Esophagus mucosa (tissue), 1 donor: ENCODE measurements at regions not wholly inside any gene's neighbourhood (a gene's known extent, or its start where the extent isn't known, plus 50 kb on each side); places are given as distances from the start of the nearest gene placed in this dataset.
"Not testable (repeated sequence)": the region's sequence is repeated elsewhere in the genome, so short reads cannot be mapped to it uniquely, and the experiment has no call there.

ENCODE experiments used
- ATAC-seq: fragments of 200-7000 bp; cut with Tn5 transposase; one replicate; pipeline ENCODE4 v1.9.1; 2020
- donor health status: DM: yes; HTN: yes; CAD: no.

DNA sequence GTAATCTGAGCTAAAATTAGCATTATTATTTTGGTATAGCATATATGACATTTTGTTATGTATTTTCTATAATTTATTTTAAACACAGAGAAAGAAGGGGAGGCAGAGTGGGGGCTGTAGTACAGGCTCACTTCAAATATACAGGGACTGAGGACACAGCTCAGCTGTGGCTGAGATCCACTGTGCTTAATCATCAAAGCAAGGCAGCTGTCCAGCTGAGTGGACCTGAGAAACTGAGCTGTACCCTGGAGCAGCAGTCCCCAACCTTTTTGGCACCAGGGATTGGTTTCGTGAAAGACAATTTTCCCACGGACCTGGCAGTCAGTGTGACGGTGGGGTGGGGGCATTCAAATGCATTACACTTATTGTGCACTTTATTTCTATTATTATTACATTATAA lies 687.2 kb downstream of the RNF144A start:
- no peak for ATAC-seq

DNA sequence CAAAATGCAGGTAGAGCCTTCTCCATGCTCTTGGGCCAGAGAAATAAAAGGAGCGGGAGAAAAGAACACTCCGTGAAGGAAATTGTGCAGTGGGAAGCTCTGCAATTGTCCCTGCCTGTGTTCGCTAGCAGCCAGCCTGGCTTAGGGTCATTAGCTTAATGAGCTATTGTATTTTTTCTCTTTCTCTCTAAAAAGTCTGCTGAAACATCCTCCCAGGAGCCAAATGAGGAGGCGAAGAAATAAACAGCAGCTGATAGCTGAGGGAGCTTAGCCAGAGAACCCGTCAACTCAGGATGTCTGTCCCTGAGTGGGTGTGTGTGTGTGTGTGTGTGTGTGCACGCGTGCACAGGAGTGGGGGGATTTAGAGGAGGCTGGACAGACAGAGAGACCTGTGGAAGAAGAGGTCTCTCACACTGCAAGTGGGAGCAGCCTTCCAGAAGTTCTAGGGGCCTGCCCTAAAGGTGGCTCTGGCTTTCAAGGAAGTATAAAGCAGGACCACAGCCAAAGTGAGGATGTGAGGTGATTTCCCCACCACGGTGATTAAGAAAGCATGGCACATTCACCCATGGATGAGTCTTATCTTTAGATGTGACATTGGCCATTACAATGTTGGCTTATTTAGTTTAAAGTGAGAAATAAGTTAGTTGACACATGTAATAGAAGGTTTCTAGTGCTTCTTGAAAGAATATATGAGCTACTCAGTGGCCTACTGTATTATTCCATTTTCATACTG lies 690.4 kb downstream of the RNF144A start:
- ATAC-seq, result no peak

- no peak for ATAC-seq
Measured at GRCh38 chr2:7609556-7609955, 692.3 kb downstream of the RNF144A start.

DNA sequence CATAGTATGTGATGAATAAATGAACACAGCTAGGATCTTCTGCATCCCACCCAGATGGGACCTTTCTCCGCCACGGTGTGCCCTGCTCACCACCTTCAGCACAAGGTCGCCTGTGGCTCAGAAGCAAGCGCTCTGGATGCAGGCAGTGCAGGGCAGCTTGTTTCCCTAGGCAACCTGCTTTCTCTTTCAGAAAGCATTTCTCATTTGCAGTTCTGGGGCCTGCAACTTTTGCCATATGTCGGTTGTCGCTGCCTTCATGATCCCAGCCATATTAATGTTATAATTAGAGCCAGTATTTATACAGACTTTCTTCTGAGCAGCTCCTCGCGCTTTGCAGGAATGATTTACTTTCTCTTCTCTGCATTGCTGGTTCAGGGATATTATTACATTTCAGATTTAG lies 692.8 kb downstream of the RNF144A start:
- no peak for ATAC-seq

DNA sequence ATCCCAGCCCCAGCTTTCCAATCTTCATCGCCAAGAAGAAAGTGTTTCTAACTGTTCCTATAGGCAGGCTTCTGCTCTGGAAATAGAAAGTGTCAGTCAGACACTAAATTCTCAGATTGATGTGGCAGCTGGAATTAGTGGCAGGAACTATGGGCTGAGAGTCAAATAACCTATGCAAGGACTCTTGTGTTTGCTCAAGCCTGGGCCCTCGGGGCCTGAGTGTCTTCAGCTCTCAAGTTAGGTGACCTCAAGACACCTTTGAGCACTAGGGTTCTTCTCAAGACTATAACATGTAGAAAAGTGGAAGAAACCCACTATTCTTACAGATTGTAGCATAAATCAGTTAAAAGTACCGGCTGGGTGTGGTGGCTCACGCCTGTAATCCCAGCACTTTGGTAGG lies 694.5 kb downstream of the RNF144A start:
- ATAC-seq, result no peak

- no peak for ATAC-seq
Measured at GRCh38 chr2:7612969-7613368, 695.8 kb downstream of the RNF144A start.

- no peak for ATAC-seq
Measured at GRCh38 chr2:7613831-7614230, 696.6 kb downstream of the RNF144A start.

- ATAC-seq, result no peak
Measured at GRCh38 chr2:7618031-7618430, 700.8 kb downstream of the RNF144A start.

- ATAC-seq, result no peak
Measured at GRCh38 chr2:7619203-7619970, 702.2 kb downstream of the RNF144A start.

DNA sequence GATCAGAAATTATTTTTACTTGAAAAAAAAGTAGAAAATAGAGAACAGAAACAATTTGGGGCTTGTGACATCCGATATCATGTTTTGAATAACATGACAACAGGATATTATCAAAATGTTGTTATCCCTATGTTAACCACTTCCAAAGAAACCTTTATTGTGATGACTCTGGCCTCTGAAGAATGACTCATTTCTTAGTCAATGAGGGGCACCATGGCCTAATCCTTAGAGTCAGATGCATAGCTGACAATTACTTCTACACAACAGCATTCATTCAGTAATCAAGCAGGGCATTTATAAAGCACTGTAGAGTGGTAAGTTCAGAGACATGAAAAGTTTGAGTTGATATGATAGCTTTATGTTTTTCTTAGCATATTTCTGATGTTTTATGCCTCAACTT lies 703.0 kb downstream of the RNF144A start:
- no peak for ATAC-seq

DNA sequence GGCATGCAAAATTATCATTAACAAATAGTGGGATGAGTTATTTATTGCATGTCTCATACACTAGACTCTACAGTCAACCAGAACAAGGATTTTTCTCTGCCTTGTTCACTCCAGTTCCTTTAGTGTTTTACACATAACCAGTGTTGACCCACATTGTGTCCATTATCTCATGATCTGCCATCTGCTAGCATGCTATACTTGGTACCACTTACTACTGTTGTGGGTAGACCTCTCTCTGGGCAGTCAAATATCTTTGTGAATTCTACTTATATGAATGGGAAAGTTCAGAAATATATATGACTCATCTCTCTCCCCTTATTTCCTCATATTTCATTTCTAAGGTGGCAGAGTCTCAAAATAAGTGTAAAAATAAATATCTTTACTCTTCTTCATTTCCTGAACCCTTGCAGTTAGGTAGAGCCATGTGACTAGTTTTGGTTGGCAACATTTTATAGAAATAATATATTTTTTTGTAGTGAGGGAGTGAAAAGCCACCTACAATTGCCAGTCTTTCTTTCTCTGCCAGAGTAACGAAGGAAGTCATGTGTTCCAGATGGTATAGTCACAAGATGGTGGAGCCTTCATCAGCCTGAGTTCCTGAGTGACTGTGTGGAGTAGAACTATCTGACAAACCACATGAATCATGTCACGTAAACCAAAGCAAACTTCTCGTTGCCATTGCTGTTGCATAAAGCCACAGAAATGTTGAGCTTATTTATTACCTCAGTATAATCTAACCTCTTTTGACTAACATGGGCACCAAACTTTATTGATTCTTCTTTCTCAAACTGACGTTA lies 704.0 kb downstream of the RNF144A start:
- no peak for ATAC-seq

GRCh38 chr2:7625392-7626138 lies 708.4 kb downstream of the RNF144A start:
- ATAC-seq, result no peak

- no peak for ATAC-seq
Measured at GRCh38 chr2:7626139-7626537, 708.9 kb downstream of the RNF144A start.

DNA sequence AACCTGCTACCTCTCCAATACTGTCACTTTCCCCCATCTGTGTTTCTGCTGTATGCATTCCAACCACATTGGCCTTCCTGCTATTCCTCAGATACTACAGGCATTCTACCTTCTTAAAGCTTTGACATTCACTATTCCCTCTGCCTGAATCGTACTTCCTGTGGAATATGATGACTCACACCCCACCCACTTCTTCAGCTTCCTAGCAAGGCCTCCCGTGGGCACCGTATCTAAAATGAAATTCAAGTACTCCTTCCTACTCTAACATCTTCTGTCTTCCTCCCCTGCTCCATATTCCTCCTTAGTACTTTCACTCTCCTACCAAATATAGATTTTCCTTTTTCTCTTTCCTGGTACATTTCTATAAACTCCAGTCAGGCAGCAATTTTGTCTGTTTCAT lies 710.4 kb downstream of the RNF144A start:
- ATAC-seq, result no peak

DNA sequence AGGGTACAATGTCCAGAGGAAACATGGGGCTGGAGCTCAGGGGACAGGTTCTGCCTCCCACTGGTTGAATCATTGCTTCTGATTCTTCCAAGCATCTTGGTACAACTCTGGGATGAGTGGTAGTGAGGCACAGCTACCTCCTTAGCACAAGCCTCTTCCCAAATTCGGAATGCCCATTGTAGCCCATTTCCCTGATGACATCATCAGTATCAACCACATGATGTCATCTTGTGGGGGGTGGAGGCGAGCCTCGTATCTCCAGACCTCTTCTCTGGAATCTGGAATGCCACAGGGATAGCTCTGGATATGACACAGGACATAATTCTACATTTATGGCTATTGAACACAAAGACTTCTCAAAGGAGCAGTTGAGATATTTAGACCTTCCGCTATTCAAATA lies 715.2 kb downstream of the RNF144A start:
- no peak for ATAC-seq

GRCh38 chr2:7633566-7634153 lies 716.4 kb downstream of the RNF144A start:
- ATAC-seq, result no peak

DNA sequence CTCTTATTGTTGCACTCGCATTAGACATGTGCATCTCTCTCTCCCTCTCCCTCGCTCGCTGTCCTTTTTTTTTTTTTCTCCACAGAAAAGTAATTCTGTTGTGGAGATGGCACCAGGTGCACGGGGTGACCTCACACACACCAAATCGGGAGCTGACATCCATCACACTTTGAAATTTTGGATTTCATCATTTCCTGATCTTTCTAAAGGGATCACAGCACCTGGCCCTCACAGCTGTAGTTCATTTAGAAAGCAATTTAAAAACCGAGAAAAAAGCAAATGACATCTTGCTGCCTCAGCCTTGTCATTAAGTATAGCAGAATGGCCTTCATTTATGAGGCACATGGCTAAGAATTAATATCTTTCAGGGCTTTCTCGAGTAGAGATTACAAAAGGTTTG lies 717.2 kb downstream of the RNF144A start:
- no peak for ATAC-seq

DNA sequence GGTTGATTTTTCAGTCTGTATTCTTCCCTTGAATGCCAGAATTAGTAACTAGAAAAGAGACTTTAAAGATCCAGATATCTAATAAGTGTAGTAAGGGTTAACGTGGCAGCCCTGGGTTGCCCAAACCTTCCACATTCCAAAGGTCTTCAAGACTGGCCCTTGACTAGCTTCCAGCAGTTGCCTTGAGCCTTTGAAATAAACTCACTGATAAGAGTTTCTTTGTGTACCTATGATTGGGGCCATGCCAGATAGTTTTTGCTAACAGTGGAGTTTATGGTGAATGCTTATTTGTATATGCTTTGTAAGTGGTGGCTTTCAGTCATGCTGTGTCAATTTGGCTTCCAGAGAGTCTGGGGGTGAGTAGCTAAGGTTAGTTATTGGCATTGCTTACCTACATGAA lies 722.3 kb downstream of the RNF144A start:
- no peak for ATAC-seq

- not testable (repeated sequence) for ATAC-seq
Measured at GRCh38 chr2:7641272-7641671, 724.1 kb downstream of the RNF144A start.

- no peak for ATAC-seq
Measured at GRCh38 chr2:7646024-7646423, 728.8 kb downstream of the RNF144A start.

DNA sequence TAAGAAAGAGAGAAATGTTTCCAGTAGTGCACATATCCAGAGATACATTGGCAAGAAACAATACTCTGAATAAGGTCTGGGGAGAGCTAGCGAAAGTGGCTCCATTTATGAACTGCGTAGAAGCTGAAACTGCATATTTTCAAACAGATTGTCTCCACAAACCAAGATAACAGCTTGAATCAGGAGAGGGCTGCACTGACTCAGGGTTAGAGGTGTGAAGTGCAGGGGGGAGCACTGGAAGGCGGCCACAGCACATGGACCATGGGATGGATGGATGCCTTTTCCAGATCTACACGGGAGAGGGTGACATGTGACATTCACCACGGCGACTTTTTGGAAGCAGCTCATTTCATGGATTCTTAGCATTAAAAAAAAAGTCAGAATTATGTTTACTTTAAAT lies 729.4 kb downstream of the RNF144A start:
- ATAC-seq, result no peak

DNA sequence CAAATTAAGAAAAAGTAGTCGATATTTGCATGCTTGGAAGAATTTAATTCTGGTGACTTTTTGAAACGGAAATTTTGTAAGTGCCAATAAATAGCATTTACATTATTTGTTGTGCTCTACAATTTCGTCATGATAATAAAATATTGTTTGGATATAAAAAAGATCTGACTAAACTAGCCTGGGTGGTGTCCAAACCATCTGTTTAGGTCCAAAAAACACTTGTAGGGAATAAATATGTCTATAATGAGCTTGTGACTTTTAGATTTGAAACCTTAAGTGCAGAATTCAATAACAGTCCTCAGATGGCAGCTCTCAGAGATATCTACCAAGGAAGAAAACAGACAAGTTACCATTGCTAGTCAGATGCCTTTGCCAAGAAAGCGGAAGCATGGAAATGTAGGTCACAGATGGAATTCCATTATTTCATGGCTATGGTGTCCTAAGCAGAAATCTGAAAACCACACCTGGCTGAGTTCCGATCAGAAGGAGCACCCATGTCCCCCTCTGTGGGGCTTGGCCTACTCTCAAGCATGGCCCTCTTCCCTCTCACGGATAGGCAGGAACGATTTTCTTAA lies 731.1 kb downstream of the RNF144A start:
- ATAC-seq, result no peak
